Esophagus muscularis mucosa (tissue), 4 donors: ENCODE measurements at regions not wholly inside any gene's neighbourhood (a gene's known extent, or its start where the extent isn't known, plus 50 kb on each side); places are given as distances from the start of the nearest gene placed in this dataset.
A peak's percentile ranks its signal among the peaks of the same experiment; 100 is the strongest.

Experiments
- DNase-seq: peaks from one replicate; pipeline ENCODE4 v3.0.0-alpha.2; 2017; ENCODE audit errors: extremely low spot score
- H3K27ac ChIP-seq, 4 donors: fragments of 200-600 bp; sonication (generic); replicated peaks in 1 of 4; 1 replicate in 3 of 4; 2 replicates in 1 of 4; pipeline ENCODE4 v1.5.1; 2016 to 2019; ENCODE audit warnings: mild to moderate bottlenecking in 1 of 4
- H3K27me3 ChIP-seq, 4 donors: fragments of 200-600 bp; sonication (generic); one replicate each; pipeline versions ENCODE4 v1.5.1 to v1.6.0; 2016 to 2019
- H3K36me3 ChIP-seq, 4 donors: fragments of 200-600 bp; sonication (generic); one replicate each; pipeline ENCODE4 v1.5.1; 2016 to 2019
- H3K4me1 ChIP-seq, 4 donors: fragments of 200-600 bp; sonication (generic); one replicate each; pipeline ENCODE4 v1.5.1; 2016 to 2019
- H3K4me3 ChIP-seq, 4 donors: fragments of 200-600 bp; sonication (generic); 1 replicate in 2 of 4; 2 replicates in 2 of 4; pipeline ENCODE4 v1.5.1; 2016 to 2019; ENCODE audit warnings: mild to moderate bottlenecking in 4 of 4, moderate library complexity in 1 of 4
- H3K9me3 ChIP-seq, 4 donors: fragments of 200-600 bp; sonication (generic); 1 replicate in 3 of 4; 2 replicates in 1 of 4; pipeline ENCODE4 v1.5.1; 2016 to 2019
- CTCF ChIP-seq, 3 experiments: fragments of 200-600 bp in 2 of 3; fragments of 450-650 bp in 1 of 3; sonication (generic) in 2 of 3; IDR thresholded peaks; one replicate each; pipeline ENCODE4 v1.5.1; 2017 to 2019; ENCODE audit warnings: antibody characterized with exemption in 3 of 3, mild to moderate bottlenecking in 2 of 3, moderate library complexity in 1 of 3
- EP300 ChIP-seq: sonication (generic); formaldehyde crosslinking; IDR thresholded peaks from one replicate; pipeline ENCODE4 v1.6.1; 2017; ENCODE audit warnings: antibody characterized with exemption
- POLR2A ChIP-seq: fragments of 450-650 bp; IDR thresholded peaks from one replicate; pipeline ENCODE4 v1.6.1; 2017; ENCODE audit warnings: antibody characterized with exemption, moderate library complexity, mild to moderate bottlenecking, low read depth
- POLR2AphosphoS5 ChIP-seq, 2 donors: sonication (generic); formaldehyde crosslinking; IDR thresholded peaks; one replicate each; pipeline ENCODE4 v1.6.1; 2017; ENCODE audit warnings: antibody characterized with exemption in 2 of 2
- WGBS: methylation state at CpG from one replicate; pipeline ENCODE4 v1.1.5; 2018; 5-methylcytosine and 5-hydroxymethylcytosine counted together
- intact Hi-C: fragments of 100-400 bp; cut with DNase I; formaldehyde crosslinking; loops from one replicate; pipeline ENCODE4 v1.15.1; 2023

DNA sequence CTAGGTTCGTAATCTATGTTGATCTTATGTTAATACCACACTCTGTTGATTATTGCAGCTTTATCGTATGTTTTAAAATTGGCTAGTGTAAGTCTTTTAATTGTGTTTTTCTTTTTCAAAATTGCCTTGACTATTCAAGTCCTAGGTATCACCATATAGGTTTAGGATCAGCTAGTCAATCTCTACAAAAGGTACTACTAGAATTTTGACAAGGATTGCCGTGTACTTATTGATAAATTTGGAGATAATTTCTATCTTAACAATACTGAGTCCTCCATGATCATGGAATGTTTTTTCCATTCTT, 117.9 kb upstream of the PRSS3 start:
- no peak for DNase-seq
- intact Hi-C loops: no loop called here
- Histone ChIP-seq H3K4me1 (peaks cover 0 to 19% (median 9%) of the 10 kb centered on the region in 4 donors), H3K27me3 (no peaks in the 10 kb centered on the region), H3K36me3 (no peaks in the 10 kb centered on the region), H3K27ac (peak overlapping the region; percentile 85 to 89 (median 87)), H3K4me3 (peak overlapping the region; percentile 64 to 85 (median 72)), H3K9me3 (no peaks in the 10 kb centered on the region)
- TF ChIP-seq POLR2A (no peak), POLR2AphosphoS5 (IDR thresholded peaks at IDR 0.05) (no peak), EP300 (no peak), CTCF (IDR thresholded peaks at IDR 0.05) (no peak)
- WGBS: 50% methylated on average over 3 of the region's 3 CpGs

DNA sequence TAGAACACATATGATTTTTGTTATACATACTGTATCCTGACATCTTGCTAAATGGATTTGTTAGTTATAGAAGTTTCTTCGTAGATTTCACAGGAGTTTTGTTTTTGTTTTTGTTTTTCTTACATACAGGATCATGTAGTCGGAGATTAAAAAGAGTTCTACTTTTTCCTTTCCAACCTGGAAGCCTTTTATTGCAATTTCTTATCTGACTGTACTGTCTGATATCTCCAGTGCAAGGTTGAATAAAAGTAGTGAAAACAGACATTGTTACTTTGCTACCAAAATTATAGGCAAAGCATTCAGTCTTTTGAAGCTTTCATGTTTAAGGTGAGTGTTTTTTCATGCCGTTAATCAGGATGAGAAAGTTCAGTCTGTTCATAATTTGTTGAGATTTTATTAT, 117.4 kb upstream of the PRSS3 start:
- Histone ChIP-seq H3K4me3 (no peak overlapping the region), H3K36me3 (no peaks in the 10 kb centered on the region), H3K27ac (no peak overlapping the region), H3K9me3 (no peaks in the 10 kb centered on the region), H3K27me3 (no peaks in the 10 kb centered on the region), H3K4me1 (peaks cover 0 to 19% (median 9%) of the 10 kb centered on the region in 4 donors)
- 88% methylated on average over 3 of the region's 3 CpGs for WGBS
- intact Hi-C loops: no loop called here
- DNase-seq: no peak
- no peak for TF ChIP-seq EP300
- no peak for TF ChIP-seq POLR2A
- no peak for TF ChIP-seq CTCF (IDR thresholded peaks at IDR 0.05)
- no peak for TF ChIP-seq POLR2AphosphoS5 (IDR thresholded peaks at IDR 0.05)

GRCh38 chr9:33682551-33682950, 112.8 kb upstream of the PRSS3 start:
- Histone ChIP-seq H3K4me3 (no peak overlapping the region), H3K27ac (no peak overlapping the region), H3K27me3 (no peaks in the 10 kb centered on the region), H3K36me3 (no peaks in the 10 kb centered on the region), H3K9me3 (no peaks in the 10 kb centered on the region), H3K4me1 (peaks cover 0 to 5% (median 0%) of the 10 kb centered on the region in 4 donors)
- intact Hi-C loops: loop anchor here (5.0 kb wide), 1 partner anchor 60 kb away; no protein-coding TSS in a partner anchor
- no peak for DNase-seq
- TF ChIP-seq POLR2A (no peak), CTCF (IDR thresholded peaks at IDR 0.05) (no peak)
- WGBS: 100% methylated on average over 2 of the region's 3 CpGs

GRCh38 chr9:33684831-33685230, 110.5 kb upstream of the PRSS3 start:
- no peak overlapping the region for H3K4me3 ChIP-seq
- H3K9me3 ChIP-seq: no peaks in the 10 kb centered on the region
- no peak for DNase-seq
- no peaks in the 10 kb centered on the region for H3K36me3 ChIP-seq
- no peak for TF ChIP-seq EP300
- no peak for TF ChIP-seq CTCF (IDR thresholded peaks at IDR 0.05)
- TF ChIP-seq POLR2A: no peak
- no peak for TF ChIP-seq POLR2AphosphoS5 (IDR thresholded peaks at IDR 0.05)
- no peak overlapping the region for H3K27ac ChIP-seq
- intact Hi-C loops: loop anchor here (5.0 kb wide), 1 partner anchor 63 kb away; no protein-coding TSS in a partner anchor
- H3K27me3 ChIP-seq: no peaks in the 10 kb centered on the region
- H3K4me1 ChIP-seq: no peaks in the 10 kb centered on the region

DNA sequence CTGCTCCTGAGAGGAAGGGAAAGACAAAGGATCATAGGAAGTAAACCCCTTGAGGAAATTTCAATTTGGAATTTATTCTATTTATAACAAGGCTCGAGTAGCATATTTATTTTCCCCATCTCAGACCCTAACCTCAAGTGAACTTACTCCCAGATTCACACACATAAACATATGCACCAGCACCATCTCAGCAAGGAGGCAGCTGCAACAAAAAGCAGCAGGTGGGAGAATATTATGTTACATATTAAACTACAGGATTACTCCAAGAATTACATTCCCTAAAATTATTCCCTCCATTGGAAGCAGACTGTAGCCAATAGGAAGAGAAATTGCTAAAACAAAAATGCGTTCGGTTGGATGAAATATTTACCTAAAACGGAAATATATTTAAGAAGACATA, 108.4 kb upstream of the PRSS3 start:
- WGBS: 78% methylated on average over 4 of the region's 4 CpGs
- no peak for DNase-seq
- Histone ChIP-seq H3K9me3 (no peaks in the 10 kb centered on the region), H3K4me1 (no peaks in the 10 kb centered on the region), H3K27ac (no peak overlapping the region), H3K4me3 (no peak overlapping the region), H3K36me3 (no peaks in the 10 kb centered on the region), H3K27me3 (no peaks in the 10 kb centered on the region)
- intact Hi-C loops: no loop called here
- TF ChIP-seq POLR2A (no peak), POLR2AphosphoS5 (IDR thresholded peaks at IDR 0.05) (no peak), EP300 (no peak), CTCF (IDR thresholded peaks at IDR 0.05) (no peak)
